Suprapubic skin (tissue), 3 donors: ENCODE measurements at regions not wholly inside any gene's neighbourhood (a gene's known extent, or its start where the extent isn't known, plus 50 kb on each side); places are given as distances from the start of the nearest gene placed in this dataset.

Experiments
- CTCF ChIP-seq, 2 donors: fragments of 200-600 bp in 1 of 2; fragments of 450-650 bp in 1 of 2; sonication (generic) in 1 of 2; IDR thresholded peaks; one replicate each; pipeline ENCODE4 v1.5.1; 2016 to 2019; ENCODE audit warnings: antibody characterized with exemption in 2 of 2, mild to moderate bottlenecking in 1 of 2, moderate library complexity in 1 of 2
- POLR2A ChIP-seq, 2 donors: fragments of 450-650 bp; IDR thresholded peaks; one replicate each; pipeline ENCODE4 v1.6.1; 2017; ENCODE audit warnings: antibody characterized with exemption in 2 of 2, mild to moderate bottlenecking in 2 of 2, moderate library complexity in 2 of 2

- TF ChIP-seq CTCF (IDR thresholded peaks at IDR 0.05) (no peak), POLR2A (IDR thresholded peaks at IDR 0.05) (no peak)
Observed at GRCh38 chr10:128744092-128744491, 617.9 kb upstream of the MKI67 start.
